GM21423 (cell line): ENCODE measurements at regions not wholly inside any gene's neighbourhood (a gene's known extent, or its start where the extent isn't known, plus 50 kb on each side); places are given as distances from the start of the nearest gene placed in this dataset.
"Not testable (repeated sequence)": the region's sequence is repeated elsewhere in the genome, so short reads cannot be mapped to it uniquely, and the experiment has no call there.

Experiments
- ATAC-seq: cut with Tn5 transposase; IDR thresholded peaks from one replicate; pipeline ENCODE4 v1.9.1; 2021; ENCODE audit warnings: mild to moderate bottlenecking, moderate library complexity; ENCODE audit not compliant: unreplicated experiment

DNA sequence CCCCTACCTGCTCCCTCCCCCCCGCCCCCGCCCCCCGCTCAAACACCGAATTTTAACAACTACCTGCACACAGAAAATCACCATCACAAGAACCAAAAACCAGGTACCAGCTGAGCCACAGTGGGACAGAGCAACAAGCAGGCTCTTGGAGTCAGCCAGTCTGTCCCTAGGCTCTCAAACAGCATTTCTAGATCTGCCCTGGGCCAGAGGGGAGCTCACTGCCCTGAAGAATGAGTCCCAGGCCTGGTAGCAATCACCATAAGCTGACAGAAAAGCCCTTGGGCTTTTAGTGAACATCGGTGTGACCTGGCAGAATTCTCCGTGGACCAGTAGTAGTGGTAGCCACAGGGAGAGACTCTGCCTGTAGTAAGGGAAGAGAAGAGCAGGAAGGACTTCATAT lies 58.3 kb downstream of the C11orf87 start:
- ATAC-seq, result no peak

DNA sequence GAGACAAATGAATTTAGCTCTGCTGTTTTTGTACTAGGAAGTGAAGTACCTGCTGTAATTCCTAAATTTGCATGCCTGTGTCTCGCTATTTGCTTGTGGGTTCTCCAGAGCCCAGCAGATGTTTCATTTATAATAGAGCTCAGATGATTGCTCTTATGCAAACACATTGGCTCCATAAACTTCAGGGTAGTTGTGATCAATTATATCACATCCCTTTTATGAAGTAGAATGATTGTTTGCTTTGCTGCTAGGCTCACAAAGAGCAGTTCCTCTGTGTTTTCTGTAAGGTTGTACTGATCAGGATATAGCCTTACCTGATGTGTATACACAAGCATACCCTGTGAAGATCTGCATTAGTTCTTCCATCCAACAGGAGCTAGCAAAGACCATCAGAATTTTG lies 64.1 kb downstream of the C11orf87 start:
- no peak for ATAC-seq

DNA sequence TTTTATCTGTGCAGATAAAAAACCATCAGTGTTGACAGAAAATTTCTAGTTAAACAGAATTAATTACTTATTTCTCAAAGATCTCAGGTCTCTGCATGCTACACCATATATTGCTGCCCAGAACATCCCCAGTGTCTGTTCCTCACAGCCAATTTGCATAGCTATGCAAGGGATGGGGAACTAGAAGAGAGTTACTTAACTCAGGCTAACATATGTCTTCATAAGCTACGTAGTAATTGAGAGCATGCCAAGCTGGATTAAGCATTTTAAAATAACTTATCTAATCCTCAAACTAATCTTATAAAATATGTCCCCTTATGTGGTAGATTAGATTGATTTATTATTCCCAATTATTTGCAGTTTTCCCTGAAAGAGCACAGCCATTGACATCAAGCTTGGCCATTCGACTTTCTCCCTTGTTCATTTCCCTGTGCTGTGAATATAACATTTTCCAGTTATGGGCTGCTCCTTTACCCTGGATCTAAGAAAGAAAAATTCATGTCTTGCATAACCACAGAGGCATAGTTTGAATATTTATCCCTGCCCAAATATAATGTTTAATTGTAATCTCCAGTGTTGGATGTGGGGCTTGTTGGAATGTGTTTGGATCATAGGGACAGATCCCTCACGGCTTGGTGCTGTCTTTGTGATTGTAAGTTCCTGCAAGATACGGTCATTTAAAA lies 69.1 kb downstream of the C11orf87 start:
- ATAC-seq, result no peak

DNA sequence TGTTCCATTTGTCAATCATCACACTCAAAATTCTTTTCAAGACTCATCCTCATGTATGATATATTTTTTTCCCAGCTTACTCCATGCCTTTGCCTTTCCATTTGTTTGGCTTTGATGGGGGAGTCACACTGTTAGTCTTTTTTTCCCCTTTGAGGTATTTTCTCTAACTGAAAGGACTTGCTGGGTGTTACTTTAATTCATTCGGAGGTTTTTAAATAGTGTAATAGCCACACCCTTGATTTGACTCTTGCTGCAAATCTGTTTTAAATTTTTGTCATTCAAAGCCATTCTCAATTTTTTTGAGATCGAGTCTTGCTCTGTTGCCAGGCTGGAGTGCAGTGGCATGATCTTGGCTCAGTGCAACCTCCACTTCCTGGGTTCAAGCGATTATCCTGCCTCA lies 84.1 kb downstream of the C11orf87 start:
- ATAC-seq, result no peak

DNA sequence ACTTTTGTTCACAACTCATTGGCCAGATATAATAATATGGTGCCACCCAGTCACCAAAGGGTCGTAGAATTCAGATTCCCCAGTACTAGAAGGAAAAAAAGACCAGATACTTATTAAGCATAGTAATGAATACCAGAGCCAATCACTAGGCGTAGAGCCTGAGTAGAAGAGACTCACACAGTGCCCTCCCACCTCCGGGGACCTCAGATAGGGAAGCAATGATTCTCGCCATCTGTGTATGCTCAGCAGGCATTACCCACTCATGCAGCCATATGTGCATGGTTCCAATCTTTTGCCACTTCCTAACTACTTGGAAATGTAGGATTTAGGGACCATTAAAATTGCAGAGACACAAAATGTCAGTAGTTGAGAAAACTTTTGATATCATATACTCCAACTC lies 85.3 kb downstream of the C11orf87 start:
- ATAC-seq, result no peak

DNA sequence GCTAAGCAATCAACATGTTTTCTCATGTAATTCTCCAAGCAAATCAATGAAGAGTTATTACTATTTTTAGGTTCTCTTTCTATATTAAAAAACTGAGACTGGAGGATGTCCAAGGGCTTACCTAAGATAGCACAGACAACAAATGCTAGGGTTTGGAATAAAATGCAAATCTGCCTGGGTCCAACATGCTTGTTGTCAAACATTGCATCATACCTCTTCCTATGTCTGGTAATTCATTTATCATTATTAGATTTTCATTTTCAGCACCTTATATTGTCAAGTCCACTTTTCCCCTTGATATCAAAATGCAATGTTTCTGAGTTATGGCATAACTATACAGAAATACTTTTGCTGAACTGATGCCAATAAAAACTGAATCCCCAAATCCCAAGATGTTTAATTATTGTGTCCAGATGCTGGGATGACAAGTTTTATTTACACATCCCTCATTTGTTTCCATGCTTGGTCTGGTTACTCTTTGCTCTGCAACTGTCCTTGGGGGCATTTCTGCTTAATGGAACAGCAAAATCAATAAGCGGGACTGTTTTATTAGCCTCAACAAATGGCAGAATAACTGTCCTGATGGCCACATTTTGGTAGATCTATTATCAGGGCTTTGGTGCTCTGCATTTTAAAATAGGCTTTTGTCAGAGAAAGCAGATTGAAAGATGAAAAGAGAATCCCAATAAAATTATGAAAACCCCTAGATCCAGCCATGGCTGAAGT lies 86.0 kb downstream of the C11orf87 start:
- no peak for ATAC-seq

DNA sequence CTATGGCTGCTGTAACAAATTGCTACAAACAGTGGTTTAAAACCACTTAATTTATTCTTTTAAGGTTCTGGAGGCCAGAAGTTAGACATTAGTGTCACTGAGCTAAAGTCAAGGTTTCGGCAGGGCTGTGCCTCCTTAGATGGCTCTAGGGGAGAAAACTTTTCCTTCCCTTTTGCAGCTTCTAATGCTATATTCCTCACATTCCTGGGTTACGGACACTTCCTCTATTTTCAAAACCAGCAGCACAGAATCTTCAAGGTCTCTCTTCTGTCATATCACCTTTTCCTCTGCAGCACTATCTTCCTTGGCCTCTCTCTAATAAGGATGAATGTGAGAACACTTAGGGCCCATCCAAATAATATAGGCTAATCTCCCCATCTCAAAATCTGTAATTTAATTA lies 87.0 kb downstream of the C11orf87 start:
- ATAC-seq, result no peak

DNA sequence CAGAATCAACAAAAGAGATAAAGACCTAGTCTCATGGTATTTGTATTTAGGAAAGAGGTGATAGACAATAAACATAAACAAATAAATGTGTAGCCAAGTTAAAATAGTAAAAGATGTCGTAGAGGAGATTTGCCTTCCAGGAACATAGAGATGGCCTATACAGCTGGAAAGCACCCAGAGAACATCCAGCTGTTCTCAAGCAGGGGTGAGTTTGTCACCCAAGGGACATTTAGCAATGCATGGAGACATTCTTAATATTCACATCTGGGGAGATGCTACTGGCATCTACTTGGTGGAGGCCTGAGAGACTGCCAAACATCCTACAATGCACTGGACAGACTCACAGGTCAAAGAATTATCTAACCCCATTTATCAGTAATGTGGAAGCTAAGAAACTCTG lies 88.3 kb downstream of the C11orf87 start:
- no peak for ATAC-seq

DNA sequence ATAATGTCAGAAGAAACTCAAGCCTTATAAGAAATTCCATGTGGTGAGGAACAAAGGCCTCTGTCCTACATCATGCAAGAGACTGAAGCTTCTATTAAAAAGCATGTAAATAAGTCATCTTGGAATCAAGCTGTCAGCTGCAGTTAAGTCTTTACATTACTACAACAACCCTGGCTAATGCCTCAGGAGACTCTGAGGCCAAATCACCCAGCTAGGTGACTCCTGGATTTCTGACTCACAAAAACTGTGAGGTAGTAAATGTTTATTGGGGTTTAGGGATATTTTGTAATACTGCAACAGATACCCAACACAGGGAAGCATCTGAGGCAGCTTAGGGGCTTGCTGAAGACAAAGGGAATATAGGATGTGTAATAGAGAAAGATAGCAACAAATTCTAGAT lies 89.6 kb downstream of the C11orf87 start:
- no peak for ATAC-seq

DNA sequence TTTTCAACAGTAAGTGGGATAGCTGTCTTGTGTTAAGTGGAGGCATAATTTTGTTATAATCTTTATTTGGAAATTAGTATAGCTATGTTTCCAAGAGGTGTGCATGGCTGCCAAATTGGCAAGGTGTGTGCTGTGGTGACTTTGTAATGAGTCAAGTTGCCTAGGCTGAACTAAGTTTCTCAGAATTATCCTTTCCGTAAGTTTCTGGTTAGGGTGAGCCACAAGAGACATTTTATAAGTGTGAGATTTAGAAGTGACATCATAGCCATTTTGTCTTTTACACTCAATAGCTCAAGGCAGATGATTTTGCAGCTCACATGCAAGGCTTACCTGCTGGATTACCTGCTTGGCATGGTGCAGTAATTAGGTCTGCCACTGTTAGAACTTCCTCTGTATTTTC lies 90.3 kb downstream of the C11orf87 start:
- ATAC-seq, result no peak

DNA sequence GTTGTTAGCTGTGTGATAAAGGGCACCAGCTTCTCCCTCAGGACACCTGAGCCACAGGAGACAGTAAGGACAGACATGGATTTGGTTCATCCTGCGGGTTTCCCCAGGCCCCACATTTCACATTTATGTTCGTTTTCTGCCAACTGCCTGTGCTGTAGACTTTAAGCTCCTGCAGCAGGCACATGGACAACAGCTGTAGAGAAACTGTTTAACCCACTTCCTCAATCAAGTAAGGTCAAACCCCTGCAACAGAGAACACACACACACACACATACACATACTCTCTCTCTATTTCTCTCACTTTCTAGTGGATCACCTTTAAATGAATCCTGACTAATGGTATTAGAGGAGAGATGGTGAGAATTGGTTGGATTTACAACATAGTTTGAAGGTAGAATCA lies 90.7 kb downstream of the C11orf87 start:
- no peak for ATAC-seq

DNA sequence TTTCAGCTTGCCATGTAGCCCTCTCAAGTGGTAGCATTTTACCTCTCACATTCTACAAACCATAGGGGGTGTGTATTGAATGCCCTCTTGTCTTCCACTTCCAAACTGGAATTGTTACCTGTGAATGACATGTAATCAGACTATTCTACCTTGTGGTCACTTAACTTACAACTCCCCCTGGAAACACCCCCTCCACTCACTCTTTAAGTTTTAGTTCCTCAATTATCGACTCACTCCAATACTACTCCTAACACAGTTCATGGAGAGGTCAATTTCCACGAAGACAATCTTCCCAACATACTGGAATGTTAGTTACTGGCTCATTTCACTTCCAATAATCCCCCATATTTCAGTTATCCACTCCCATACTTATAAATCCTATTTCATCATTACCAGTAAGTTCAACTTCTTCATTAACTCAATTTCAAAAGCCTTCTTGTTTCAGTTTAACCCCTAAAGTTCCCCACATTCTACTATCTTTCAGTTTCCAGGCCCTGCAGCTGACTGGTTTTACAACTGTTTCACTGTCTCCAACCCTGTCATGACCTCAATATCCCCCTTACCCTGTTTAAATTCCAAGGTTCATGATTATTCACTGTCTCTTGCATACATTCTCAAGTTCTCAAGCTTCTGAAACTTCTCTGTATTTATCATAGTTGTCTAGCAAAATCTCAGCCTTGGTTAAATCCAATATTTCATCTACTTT lies 92.5 kb downstream of the C11orf87 start:
- no peak for ATAC-seq

DNA sequence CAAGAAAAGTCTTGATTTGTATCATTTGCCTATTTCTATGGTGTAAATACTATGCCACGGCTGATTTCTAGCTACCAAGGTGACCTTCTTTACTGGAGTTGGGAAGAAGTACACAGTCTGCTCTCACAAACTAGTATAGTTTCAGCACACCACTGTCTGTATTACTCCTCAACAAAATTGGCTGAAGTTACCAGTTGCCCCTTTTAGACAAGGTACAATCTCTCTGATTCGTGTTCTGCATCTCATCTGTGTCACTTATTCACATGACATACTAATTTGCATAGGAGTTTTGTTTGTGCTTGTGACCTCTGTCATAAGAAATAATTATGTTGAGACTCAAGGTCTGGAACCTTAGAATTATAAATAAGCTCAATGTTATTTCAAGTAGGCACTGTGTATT lies 97.3 kb downstream of the C11orf87 start:
- no peak for ATAC-seq

DNA sequence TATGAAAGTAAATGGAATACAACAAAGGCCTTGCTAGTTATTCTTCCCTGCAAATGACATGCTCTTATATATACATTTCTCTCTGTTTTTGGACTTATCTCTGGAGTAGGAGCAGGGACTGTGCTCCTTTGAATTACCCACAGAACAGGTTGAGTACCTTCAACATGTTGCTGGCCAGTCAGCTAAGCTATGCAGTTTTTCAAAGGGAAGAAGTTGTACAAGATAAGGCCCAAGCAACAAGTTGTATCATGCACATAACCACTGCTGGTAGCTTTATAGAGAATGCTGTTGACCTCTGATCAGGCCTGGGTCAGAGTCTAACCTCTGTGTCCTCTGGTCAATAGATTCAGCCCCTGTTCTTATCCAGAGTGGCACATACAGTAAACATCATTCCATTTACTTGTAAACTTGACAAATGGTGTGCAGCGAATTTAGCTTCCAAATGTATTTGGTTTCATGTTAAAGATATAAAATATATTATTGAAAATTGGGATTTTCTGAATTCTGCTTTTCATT lies 99.6 kb downstream of the C11orf87 start:
- no peak for ATAC-seq

DNA sequence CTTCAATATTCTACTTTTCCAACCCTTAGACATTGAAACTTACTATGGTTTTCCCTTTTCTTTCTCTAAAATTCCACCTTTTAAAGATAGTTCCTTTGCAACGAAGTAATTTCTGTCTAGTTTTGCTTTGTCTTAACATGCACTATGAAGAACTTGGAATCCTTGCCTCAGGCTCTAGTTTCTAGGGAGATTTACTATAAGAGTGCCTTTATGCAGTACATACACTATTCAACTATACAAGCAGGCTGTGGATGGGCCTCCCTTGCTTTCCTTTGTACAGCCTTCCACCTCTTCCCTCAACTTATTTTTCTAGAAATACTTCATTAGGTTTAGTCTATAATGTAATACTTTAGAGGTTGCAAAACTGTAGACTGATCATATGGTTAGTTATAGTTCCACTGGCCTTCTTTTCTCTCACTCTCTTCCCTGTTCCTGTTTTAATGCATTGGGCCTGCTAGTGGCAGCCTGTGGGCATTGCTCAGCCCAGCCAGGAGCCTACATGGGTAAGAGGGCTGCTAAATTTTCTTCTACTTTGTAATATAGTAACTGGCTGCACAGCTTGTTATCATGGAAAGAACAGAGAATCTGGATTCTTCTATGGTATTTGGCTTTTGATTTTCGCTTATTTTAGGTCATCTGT lies 100.2 kb downstream of the C11orf87 start:
- no peak for ATAC-seq

DNA sequence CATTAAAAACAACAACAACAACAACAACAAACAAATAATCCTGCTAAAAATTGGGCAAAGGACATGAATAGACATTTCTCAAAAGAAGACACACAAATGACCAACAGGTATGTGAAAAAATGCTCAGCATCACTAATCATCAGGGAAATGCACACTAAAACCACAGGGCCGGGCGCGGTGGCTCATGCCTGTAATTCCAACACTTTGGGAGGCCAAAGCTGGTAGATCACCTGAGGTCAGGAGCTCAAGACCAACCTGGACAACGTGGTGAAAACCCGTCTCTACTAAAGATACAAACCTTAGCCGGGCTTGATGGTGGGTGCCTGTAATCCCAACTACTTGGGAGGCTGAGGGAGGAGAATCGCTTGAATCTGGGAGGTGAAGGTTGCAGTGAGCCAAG lies 103.6 kb downstream of the C11orf87 start:
- not testable (repeated sequence) for ATAC-seq

DNA sequence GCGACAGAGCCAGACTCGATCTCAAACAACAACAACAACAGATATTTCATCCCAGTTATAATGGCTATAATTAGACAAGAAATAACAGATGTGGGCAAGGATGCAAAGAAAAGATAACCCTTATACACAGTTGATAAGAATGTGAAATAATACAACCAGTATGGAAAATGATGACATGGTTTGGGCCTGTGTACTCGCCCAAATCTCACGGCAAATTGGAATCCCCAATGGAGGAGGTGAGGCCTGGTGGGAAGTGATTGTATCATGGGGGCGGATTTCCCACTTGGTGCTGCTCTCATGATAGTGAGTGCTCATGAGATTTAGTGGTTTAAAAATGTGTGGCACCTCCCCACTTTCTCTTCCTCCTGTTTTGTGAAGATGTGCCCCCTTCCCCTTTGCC lies 104.1 kb downstream of the C11orf87 start:
- ATAC-seq, result no peak

DNA sequence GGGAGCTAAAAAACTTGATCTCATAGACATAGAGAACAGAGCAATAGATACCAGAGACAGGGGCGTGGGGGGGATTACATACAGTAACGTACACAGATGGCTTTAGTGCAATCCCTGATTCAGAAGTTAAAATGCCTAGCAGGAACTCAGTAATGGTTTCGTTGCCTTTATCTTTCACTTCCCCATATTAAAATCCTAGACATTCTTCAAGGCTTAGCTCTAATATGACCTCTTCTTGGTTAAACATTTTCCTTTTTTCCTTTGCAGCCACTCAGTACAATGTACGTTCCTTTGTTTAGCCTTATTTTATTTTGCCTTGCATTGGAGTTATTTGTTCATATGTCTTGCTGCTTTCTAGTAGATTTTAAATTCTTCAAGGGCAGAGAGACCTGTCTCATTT lies 104.9 kb downstream of the C11orf87 start:
- ATAC-seq, result no peak

DNA sequence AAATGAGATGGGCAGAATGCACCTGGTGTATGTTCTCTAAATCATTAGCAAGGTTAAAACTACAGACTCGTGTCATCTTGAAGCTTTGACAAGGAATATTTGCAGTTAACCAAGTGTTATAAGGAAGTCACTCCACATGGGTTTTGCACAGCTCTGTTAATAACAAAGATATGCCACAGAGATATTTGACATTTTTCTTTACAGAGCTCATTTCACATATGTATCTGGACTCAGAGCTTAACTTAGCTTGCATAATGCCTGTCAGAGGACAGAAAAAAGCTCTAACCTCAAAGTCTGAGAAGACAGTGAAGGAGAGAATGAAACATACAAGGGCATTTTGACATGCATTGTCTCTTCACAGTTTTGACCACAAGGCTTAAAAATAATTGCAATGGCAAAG lies 105.5 kb downstream of the C11orf87 start:
- ATAC-seq, result no peak

DNA sequence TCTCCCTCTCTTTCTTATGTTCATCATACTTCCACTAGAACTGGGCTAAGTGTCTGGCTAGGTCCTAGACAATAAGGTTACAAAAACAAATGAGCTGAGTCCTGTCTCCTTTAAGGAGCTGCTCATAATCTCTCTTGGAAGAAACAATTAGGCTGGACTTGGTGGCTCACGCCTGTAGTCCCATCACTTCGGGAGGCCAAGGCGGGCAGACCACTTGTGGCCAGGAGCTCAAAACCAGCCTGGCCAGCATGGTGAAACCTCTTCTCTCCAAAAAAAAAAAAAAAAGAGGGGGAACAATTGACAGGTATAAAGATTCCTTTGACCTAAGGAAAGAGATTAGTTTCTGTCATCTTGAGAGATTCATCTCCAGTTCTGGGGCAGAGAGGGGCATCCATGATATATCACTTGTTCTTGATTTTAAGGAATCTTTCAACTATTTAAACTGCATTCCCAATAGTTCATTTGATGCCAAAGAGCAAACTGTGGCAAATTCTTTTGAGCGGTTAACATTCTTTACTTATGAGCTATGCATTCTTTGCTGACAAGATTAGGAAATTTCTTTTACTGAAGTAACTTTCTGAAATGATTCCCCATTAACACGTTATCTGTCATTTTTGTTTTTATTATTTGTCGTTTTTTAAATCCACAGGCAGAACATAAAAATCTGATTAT lies 125.5 kb downstream of the C11orf87 start:
- no peak for ATAC-seq

DNA sequence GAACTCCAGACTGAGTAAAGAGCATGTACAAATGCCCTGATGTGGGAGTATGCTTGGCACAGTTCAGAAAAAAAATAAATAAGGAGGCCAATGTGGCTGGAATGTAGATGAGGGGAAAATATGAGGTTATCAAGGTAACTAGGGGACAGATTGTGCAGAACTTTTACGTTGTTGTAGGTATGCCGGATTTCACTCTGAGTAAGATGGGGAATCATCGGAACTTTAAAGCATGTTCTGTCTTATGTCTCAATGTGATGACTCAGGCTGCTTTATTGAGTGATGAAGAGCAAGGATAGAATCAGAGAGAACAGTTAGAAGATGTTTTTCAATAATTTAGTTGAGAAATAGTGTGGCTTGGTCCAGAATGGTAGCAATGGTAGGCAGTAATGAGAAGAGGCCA lies 130.4 kb downstream of the C11orf87 start:
- ATAC-seq, result no peak
